ENCODE measurements at regions not wholly inside any gene's neighbourhood (a gene's known extent, or its start where the extent isn't known, plus 50 kb on each side); places are given as distances from the start of the nearest gene placed in this dataset.

GRCh38 chr7:81349044-81349443 lies 420.8 kb downstream of the HGF start:
- TF ChIP-seq TAF1 (CRISPR knock-in tag; IDR thresholded peaks at IDR 0.05) (no peak), ZNF766 (CRISPR knock-in tag; IDR thresholded peaks at IDR 0.05; ENCODE audit: borderline replicate concordance) (no peak), HDAC2 (CRISPR knock-in tag; IDR thresholded peaks at IDR 0.05) (no peak), NFKB2 (CRISPR knock-in tag; IDR thresholded peaks at IDR 0.05; ENCODE audit: borderline replicate concordance) (no peak), SP4 (CRISPR knock-in tag; IDR thresholded peaks at IDR 0.05) (no peak), HIC2 (CRISPR knock-in tag; IDR thresholded peaks at IDR 0.05; ENCODE audit: low read depth) (no peak), ZNF547 (CRISPR knock-in tag; IDR thresholded peaks at IDR 0.05) (no peak), ZSCAN25 (CRISPR knock-in tag; IDR thresholded peaks at IDR 0.05) (no peak), HHEX (CRISPR knock-in tag; IDR thresholded peaks at IDR 0.05) (no peak), ZFP62 (CRISPR knock-in tag; IDR thresholded peaks at IDR 0.05) (no peak), MAX (IDR thresholded peaks at IDR 0.05) (no peak), ZSCAN29 (CRISPR knock-in tag; conservative IDR thresholded peaks at IDR 0.05) (no peak), ZNF136 (CRISPR knock-in tag; IDR thresholded peaks at IDR 0.05; ENCODE audit: low read depth) (no peak), ZNF552 (CRISPR knock-in tag; IDR thresholded peaks at IDR 0.05; ENCODE audit: borderline replicate concordance) (no peak), ZNF383 (CRISPR knock-in tag; IDR thresholded peaks at IDR 0.05; ENCODE audit: borderline replicate concordance) (no peak), ZFX (CRISPR knock-in tag; IDR thresholded peaks at IDR 0.05; ENCODE audit: low read depth) (no peak), ZNF292 (CRISPR knock-in tag; IDR thresholded peaks at IDR 0.05; ENCODE audit: borderline replicate concordance, low read depth) (no peak), THAP7 (CRISPR knock-in tag; IDR thresholded peaks at IDR 0.05) (no peak), FIP1L1 (IDR thresholded peaks at IDR 0.05; ENCODE audit: borderline replicate concordance, insufficient read depth, low read depth, low read length) (no peak)
- ATAC-seq (no peak), FAIRE-seq (no peak), DNase-seq (ENCODE audit: low spot score) (no peak)
- H3K4me1 ChIP-seq (ENCODE audit: insufficient read depth, low read length): no peaks in the 10 kb centered on the region
- no peak overlapping the region for H3K27ac ChIP-seq (ENCODE audit: extremely low read length, insufficient read depth, low read length)
- BruUV-seq (replicated peaks): no TSS peak
- H3K36me3 ChIP-seq (replicated peaks in 1 of 2; ENCODE audit: control insufficient read depth in 1 of 2, insufficient read depth in 2 of 2, low read length in 2 of 2): no peaks in the 10 kb centered on the region
- no peaks in the 10 kb centered on the region for H3K27me3 ChIP-seq (ENCODE audit: control insufficient read depth in 1 of 2, insufficient read depth in 2 of 2, low read length in 2 of 2)
- no peaks in the 10 kb centered on the region for H3K9me3 ChIP-seq (ENCODE audit: low read length)
- no peak overlapping the region for H3K4me2 ChIP-seq (ENCODE audit: low read depth, low read length)
- POLR2A ChIA-PET: no interaction called here
- H3K4me3 ChIP-seq (replicated peaks in 1 of 3; ENCODE audit: insufficient read depth in 1 of 3, low read depth in 2 of 3, low read length in 3 of 3): no peak overlapping the region
- H2AFZ ChIP-seq (ENCODE audit: low read length): no peak overlapping the region
- WGBS (ENCODE audit: low lambda C conversion rate): 64% methylated on average over 5 of the region's 5 CpGs
- intact Hi-C loops (cut with micrococcal nuclease; ENCODE audit: unreplicated experiment) (no loop called here), in situ Hi-C loops (cut with HindIII; ENCODE audit: extremely low pct_ligation_motif_present, low pct_unique_long_range_greater_than_20kb) (no loop called here)
- H4K20me1 ChIP-seq (ENCODE audit: insufficient read depth, low read length): no peaks in the 10 kb centered on the region
- H3K79me2 ChIP-seq (ENCODE audit: insufficient read depth, low read length): no peaks in the 10 kb centered on the region
- H3K9ac ChIP-seq (ENCODE audit: insufficient read depth, low read depth, low read length): no peak overlapping the region
- CTCF ChIA-PET (ENCODE audit: low intra/inter-chr PET ratio, low total read pairs): no interaction called here

All from HepG2 (cell line).